Hepatocyte (in vitro differentiated cells): ENCODE measurements at regions not wholly inside any gene's neighbourhood (a gene's known extent, or its start where the extent isn't known, plus 50 kb on each side); places are given as distances from the start of the nearest gene placed in this dataset.

Source experiments
- EZH2 ChIP-seq: fragments of 200-600 bp; sonication (generic); IDR thresholded peaks from 2 replicates; pipeline ENCODE4 v1.6.1; 2016; ENCODE audit warnings: antibody characterized with exemption, mild to moderate bottlenecking, borderline replicate concordance
- TF ChIP-seq, protein P1 (sequence below): fragments of 200-600 bp; sonication (generic); IDR thresholded peaks from 2 replicates; pipeline ENCODE4 v1.5.1; 2016; ENCODE audit warnings: antibody characterized with exemption, mild to moderate bottlenecking; ENCODE audit not compliant: poor library complexity

GRCh38 chr4:11748164-11748872, 319.6 kb upstream of the HS3ST1 start:
- TF ChIP-seq, protein P1, sequence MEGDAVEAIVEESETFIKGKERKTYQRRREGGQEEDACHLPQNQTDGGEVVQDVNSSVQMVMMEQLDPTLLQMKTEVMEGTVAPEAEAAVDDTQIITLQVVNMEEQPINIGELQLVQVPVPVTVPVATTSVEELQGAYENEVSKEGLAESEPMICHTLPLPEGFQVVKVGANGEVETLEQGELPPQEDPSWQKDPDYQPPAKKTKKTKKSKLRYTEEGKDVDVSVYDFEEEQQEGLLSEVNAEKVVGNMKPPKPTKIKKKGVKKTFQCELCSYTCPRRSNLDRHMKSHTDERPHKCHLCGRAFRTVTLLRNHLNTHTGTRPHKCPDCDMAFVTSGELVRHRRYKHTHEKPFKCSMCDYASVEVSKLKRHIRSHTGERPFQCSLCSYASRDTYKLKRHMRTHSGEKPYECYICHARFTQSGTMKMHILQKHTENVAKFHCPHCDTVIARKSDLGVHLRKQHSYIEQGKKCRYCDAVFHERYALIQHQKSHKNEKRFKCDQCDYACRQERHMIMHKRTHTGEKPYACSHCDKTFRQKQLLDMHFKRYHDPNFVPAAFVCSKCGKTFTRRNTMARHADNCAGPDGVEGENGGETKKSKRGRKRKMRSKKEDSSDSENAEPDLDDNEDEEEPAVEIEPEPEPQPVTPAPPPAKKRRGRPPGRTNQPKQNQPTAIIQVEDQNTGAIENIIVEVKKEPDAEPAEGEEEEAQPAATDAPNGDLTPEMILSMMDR: no peak
- no peak for TF ChIP-seq EZH2
